ENCODE measurements at regions not wholly inside any gene's neighbourhood (a gene's known extent, or its start where the extent isn't known, plus 50 kb on each side); places are given as distances from the start of the nearest gene placed in this dataset.

- TF ChIP-seq EZH2 (IDR thresholded peaks at IDR 0.05) (no peak), FOXP2 (optimal IDR thresholded peaks at IDR 0.05; ENCODE audit: control extremely low read depth, extremely low read length, insufficient read depth) (no peak), POLR2AphosphoS5 (IDR thresholded peaks at IDR 0.05; ENCODE audit: borderline replicate concordance, low read depth, low read length) (no peak)
Observed at GRCh38 chr18:45286431-45286830, 328.8 kb upstream of the SLC14A2 start.
